HCT116 (cell line): ENCODE measurements at regions not wholly inside any gene's neighbourhood (a gene's known extent, or its start where the extent isn't known, plus 50 kb on each side); places are given as distances from the start of the nearest gene placed in this dataset.

Experiments used
- ATAC-seq: fragments of 200-7000 bp; cut with Tn5 transposase; 2 replicates; pipeline ENCODE4 v1.9.1; 2020; ENCODE audit warnings: mild to moderate bottlenecking, moderate library complexity
- BruUV-seq: library from RNA; stranded (reverse); fragments of 400-500 nt; replicated peaks from 2 replicates; lab custom pipeline; 2021; lab: Mats Ljungman, UMichigan
- CTCF ChIA-PET: fragments of 300-600 bp; sonication (Branson Sonifier 250); formaldehyde crosslinking; loops from one replicate; lab custom pipeline; 2021; ENCODE audit warnings: antibody characterized with exemption; lab: Charles Lee
- POLR2A ChIA-PET: fragments of 300-600, 350-600 bp; sonication (Branson Sonifier 250); formaldehyde crosslinking; loops from one replicate; lab custom pipeline; 2021; ENCODE audit warnings: antibody characterized with exemption; lab: Charles Lee
- RAD21 ChIA-PET, 2 experiments: fragments of 300-600 bp; sonication (Branson Sonifier 250); formaldehyde crosslinking; loops; one replicate each; lab custom pipeline; 2023; ENCODE audit warnings: low total read pairs in 2 of 2; ENCODE audit not compliant: uncharacterized antibody in 2 of 2, unreplicated experiment in 2 of 2, low non-redundant PET in 1 of 2; lab: Charles Lee
- DNase-seq: peaks from one replicate; pipeline ENCODE4 v3.0.0-alpha.2; 2010; ENCODE audit warnings: low read depth, low spot score
- H2AFZ ChIP-seq: fragments of 200-600 bp; shearing (Covaris generic), sonication (generic); 2 replicates; pipeline ENCODE4 v1.6.1; 2017; ENCODE audit warnings: low read depth, mixed run types, mixed read lengths, antibody characterized with exemption, low read length; ENCODE audit not compliant: poor library complexity, severe bottlenecking
- H3K27ac ChIP-seq: 2 replicates; pipeline ENCODE4 v1.5.1; 2012; ENCODE audit warnings: low read depth, low read length
- H3K27me3 ChIP-seq: fragments of 200-600 bp; sonication (generic); 2 replicates; pipeline ENCODE4 v1.6.1; 2016; ENCODE audit warnings: mixed run types, low read length, mixed read lengths; ENCODE audit not compliant: insufficient read depth
- H3K36me3 ChIP-seq, 2 experiments: fragments of 200-500 bp in 1 of 2; fragments of 200-600 bp in 1 of 2; sonication (Bioruptor generic) in 1 of 2; sonication (generic) in 1 of 2; 2 replicates each; pipeline versions ENCODE4 v1.5.1 to v1.6.1; 2014 to 2016; ENCODE audit warnings: low read length in 2 of 2, inconsistent platforms in 1 of 2, mixed read lengths in 1 of 2, mixed run types in 1 of 2; ENCODE audit not compliant: insufficient read depth in 2 of 2, control insufficient read depth in 1 of 2
- H3K4me1 ChIP-seq, 2 experiments: fragments of 200-600 bp in 1 of 2; sonication (generic) in 1 of 2; 2 replicates each; pipeline versions ENCODE4 v1.5.1 to v1.6.1; 2012 to 2017; ENCODE audit warnings: low read length in 2 of 2, inconsistent platforms in 1 of 2, mild to moderate bottlenecking in 1 of 2, mixed read lengths in 1 of 2, mixed run types in 1 of 2, moderate library complexity in 1 of 2; ENCODE audit not compliant: insufficient read depth in 2 of 2, control insufficient read depth in 1 of 2
- H3K4me2 ChIP-seq: fragments of 200-600 bp; sonication (generic); 2 replicates; pipeline ENCODE4 v1.6.1; 2017; ENCODE audit warnings: mixed run types, low read length, mixed read lengths
- H3K4me3 ChIP-seq, 2 experiments: fragments of 200-600 bp in 1 of 2; sonication (generic) in 1 of 2; replicated peaks in 1 of 2; 2 replicates each; pipeline ENCODE4 v1.5.1; 2011 to 2016; ENCODE audit warnings: low read length in 2 of 2, control low read depth in 1 of 2, low read depth in 1 of 2, mild to moderate bottlenecking in 1 of 2, mixed read lengths in 1 of 2, mixed run types in 1 of 2
- H3K79me2 ChIP-seq: fragments of 200-600 bp; sonication (generic); 2 replicates; pipeline ENCODE4 v1.6.1; 2017; ENCODE audit warnings: mild to moderate bottlenecking, mixed run types, low read length, moderate library complexity, mixed read lengths; ENCODE audit not compliant: insufficient read depth
- H3K9ac ChIP-seq: fragments of 200-600 bp; sonication (generic); 2 replicates; pipeline ENCODE4 v1.6.1; 2016; ENCODE audit warnings: low read length, mixed read lengths
- H3K9me2 ChIP-seq: fragments of 200-600 bp; sonication (generic), shearing (Covaris generic); 2 replicates; pipeline ENCODE4 v1.6.1; 2017; ENCODE audit warnings: mixed run types, mild to moderate bottlenecking, moderate library complexity; ENCODE audit not compliant: insufficient read depth
- H3K9me3 ChIP-seq, 2 experiments: fragments of 200-500 bp in 1 of 2; fragments of 200-600 bp in 1 of 2; sonication (Bioruptor generic) in 1 of 2; sonication (generic) in 1 of 2; 2 replicates each; pipeline ENCODE4 v1.6.1; 2014 to 2017; ENCODE audit warnings: low read length in 2 of 2, mixed read lengths in 2 of 2, inconsistent platforms in 1 of 2, low read depth in 1 of 2, mild to moderate bottlenecking in 1 of 2, mixed run types in 1 of 2, moderate library complexity in 1 of 2; ENCODE audit not compliant: control insufficient read depth in 1 of 2, insufficient read depth in 1 of 2
- H4K20me1 ChIP-seq: fragments of 200-600 bp; sonication (generic), shearing (Covaris generic); 2 replicates; pipeline ENCODE4 v1.6.1; 2017; ENCODE audit warnings: mixed run types, mild to moderate bottlenecking, moderate library complexity; ENCODE audit not compliant: insufficient read depth
- CBX3 ChIP-seq: IDR thresholded peaks from 2 replicates; pipeline ENCODE4 v1.6.1; 2012; ENCODE audit warnings: low read depth
- EGR1 ChIP-seq: IDR thresholded peaks from 2 replicates; pipeline ENCODE4 v1.6.1; 2012; ENCODE audit warnings: low read depth
- JUND ChIP-seq: IDR thresholded peaks from 2 replicates; pipeline ENCODE4 v1.6.1; 2012
- POLR2A ChIP-seq: IDR thresholded peaks from 2 replicates; pipeline ENCODE4 v1.7.0; 2011; ENCODE audit warnings: borderline replicate concordance; ENCODE audit not compliant: insufficient read depth, insufficient read length; ENCODE audit errors: extremely low read depth
- POLR2AphosphoS5 ChIP-seq: IDR thresholded peaks from 2 replicates; pipeline ENCODE4 v1.6.1; 2011; ENCODE audit warnings: mild to moderate bottlenecking, low read depth, low read length, moderate library complexity
- RAD21 ChIP-seq: IDR thresholded peaks from 2 replicates; pipeline ENCODE4 v1.6.1; 2012; ENCODE audit warnings: low read depth, mild to moderate bottlenecking
- SRF ChIP-seq: IDR thresholded peaks from 2 replicates; pipeline ENCODE4 v1.6.1; 2012; ENCODE audit warnings: low read depth
- YY1 ChIP-seq: IDR thresholded peaks from 2 replicates; pipeline ENCODE4 v1.6.1; 2011; ENCODE audit warnings: low read length, low read depth, moderate library complexity, mild to moderate bottlenecking; ENCODE audit not compliant: insufficient replicate concordance; ENCODE audit errors: extremely low read depth
- ZFX ChIP-seq: fragments of 450-650 bp; IDR thresholded peaks from 2 replicates; pipeline ENCODE4 v1.6.1; 2017
- intact Hi-C: fragments of 100-400 bp; cut with micrococcal nuclease; formaldehyde crosslinking; loops from 2 replicates; pipeline ENCODE4 v1.10.0; 2022
- TF ChIP-seq, protein P1 (sequence below): IDR thresholded peaks from 2 replicates; pipeline ENCODE4 v1.6.1; 2012; ENCODE audit warnings: low read depth
- TF ChIP-seq, protein P2 (sequence below): IDR thresholded peaks from 2 replicates; pipeline ENCODE4 v1.6.1; 2011; ENCODE audit warnings: mild to moderate bottlenecking, low read length, moderate library complexity; ENCODE audit not compliant: insufficient replicate concordance; ENCODE audit errors: extremely low read depth

DNA sequence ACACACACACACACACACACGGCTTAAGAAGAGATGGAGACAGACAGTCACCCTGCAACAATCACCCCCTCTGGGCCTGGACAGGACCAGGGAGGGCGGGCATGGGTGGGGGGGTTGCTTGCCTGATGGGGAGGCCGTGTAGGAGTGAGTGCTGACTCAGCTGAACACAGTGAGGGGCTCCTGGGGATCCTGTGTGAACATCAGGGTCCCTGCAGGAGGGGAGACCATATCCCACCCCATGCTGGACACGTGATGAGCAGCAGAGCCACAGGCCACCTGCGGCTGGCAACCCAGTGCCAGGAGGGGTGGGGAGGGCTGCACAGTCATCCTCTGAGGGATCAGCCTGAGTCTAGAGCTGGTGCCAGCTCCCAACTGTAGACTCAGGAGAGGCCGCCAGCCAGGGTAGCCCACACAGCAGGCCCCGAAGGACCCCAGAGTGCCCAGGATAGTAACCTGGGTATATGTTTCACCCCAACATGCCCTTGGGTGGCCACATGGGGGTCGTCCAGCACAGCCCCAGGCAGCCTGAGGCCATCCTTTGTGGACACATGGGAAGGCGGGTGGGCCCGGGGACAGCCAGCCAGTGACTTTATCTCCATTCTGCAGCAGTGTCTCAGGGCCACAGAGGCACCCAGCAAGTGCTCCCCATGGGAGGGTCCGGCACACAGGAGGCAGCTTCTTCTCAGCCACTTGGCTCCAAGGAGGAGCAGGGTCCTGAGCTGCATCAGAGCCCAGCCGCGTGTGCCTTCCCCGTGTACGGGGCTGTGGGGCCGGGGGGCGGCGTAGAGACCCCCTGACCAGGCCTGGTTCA, 73.7 kb upstream of the SFSWAP start (continued):
- TF ChIP-seq POLR2AphosphoS5: no peak
- TF ChIP-seq POLR2A: no peak
- TF ChIP-seq, protein P1, sequence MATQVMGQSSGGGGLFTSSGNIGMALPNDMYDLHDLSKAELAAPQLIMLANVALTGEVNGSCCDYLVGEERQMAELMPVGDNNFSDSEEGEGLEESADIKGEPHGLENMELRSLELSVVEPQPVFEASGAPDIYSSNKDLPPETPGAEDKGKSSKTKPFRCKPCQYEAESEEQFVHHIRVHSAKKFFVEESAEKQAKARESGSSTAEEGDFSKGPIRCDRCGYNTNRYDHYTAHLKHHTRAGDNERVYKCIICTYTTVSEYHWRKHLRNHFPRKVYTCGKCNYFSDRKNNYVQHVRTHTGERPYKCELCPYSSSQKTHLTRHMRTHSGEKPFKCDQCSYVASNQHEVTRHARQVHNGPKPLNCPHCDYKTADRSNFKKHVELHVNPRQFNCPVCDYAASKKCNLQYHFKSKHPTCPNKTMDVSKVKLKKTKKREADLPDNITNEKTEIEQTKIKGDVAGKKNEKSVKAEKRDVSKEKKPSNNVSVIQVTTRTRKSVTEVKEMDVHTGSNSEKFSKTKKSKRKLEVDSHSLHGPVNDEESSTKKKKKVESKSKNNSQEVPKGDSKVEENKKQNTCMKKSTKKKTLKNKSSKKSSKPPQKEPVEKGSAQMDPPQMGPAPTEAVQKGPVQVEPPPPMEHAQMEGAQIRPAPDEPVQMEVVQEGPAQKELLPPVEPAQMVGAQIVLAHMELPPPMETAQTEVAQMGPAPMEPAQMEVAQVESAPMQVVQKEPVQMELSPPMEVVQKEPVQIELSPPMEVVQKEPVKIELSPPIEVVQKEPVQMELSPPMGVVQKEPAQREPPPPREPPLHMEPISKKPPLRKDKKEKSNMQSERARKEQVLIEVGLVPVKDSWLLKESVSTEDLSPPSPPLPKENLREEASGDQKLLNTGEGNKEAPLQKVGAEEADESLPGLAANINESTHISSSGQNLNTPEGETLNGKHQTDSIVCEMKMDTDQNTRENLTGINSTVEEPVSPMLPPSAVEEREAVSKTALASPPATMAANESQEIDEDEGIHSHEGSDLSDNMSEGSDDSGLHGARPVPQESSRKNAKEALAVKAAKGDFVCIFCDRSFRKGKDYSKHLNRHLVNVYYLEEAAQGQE: no peak
- no peak for TF ChIP-seq RAD21
- no peak for TF ChIP-seq CBX3
- TF ChIP-seq, protein P2, sequence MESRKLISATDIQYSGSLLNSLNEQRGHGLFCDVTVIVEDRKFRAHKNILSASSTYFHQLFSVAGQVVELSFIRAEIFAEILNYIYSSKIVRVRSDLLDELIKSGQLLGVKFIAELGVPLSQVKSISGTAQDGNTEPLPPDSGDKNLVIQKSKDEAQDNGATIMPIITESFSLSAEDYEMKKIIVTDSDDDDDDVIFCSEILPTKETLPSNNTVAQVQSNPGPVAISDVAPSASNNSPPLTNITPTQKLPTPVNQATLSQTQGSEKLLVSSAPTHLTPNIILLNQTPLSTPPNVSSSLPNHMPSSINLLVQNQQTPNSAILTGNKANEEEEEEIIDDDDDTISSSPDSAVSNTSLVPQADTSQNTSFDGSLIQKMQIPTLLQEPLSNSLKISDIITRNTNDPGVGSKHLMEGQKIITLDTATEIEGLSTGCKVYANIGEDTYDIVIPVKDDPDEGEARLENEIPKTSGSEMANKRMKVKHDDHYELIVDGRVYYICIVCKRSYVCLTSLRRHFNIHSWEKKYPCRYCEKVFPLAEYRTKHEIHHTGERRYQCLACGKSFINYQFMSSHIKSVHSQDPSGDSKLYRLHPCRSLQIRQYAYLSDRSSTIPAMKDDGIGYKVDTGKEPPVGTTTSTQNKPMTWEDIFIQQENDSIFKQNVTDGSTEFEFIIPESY: no peak
- TF ChIP-seq ZFX: no peak

DNA sequence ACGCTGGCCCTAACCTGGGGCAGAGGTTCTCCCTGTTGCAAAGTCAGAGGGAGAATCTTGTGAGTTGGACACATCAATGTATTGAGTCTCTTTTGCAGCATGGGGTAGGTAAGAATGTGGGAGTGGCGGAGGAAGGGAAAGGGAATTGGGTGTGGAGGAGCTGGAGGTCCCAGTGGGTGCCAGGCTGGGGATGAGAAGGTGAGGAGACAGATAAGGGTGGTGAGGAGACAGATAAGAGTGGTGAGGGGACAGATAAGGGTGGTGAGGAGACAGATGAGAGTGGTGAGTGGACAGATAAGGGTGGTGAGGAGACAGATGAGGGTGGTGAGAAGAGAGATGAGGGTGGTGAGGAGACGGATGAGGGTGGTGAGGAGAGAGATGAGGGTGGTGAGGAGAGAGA, 72.9 kb upstream of the SFSWAP start:
- Histone ChIP-seq H3K27ac (no peak overlapping the region), H3K9me2 (no peaks in the 10 kb centered on the region), H3K9ac (no peak overlapping the region), H3K4me3 (no peak overlapping the region), H3K27me3 (peaks cover 25% of the 10 kb centered on the region), H3K4me2 (no peak overlapping the region), H4K20me1 (no peaks in the 10 kb centered on the region), H3K79me2 (no peaks in the 10 kb centered on the region), H2AFZ (no peak overlapping the region), H3K4me1 (peaks cover 0 to 5% of the 10 kb centered on the region in 2 experiments; a peak in 1 of 4 replicates), H3K36me3 (no peaks in the 10 kb centered on the region), H3K9me3 (no peaks in the 10 kb centered on the region)
- DNase-seq: no peak
- ChIA-PET RAD21 (no interaction called here), POLR2A (no interaction called here), CTCF (no interaction called here)
- intact Hi-C loops: no loop called here
- ATAC-seq: no peak
- no TSS peak for BruUV-seq
- TF ChIP-seq EGR1: no peak
- TF ChIP-seq JUND: no peak
- TF ChIP-seq, protein P1: no peak
- TF ChIP-seq POLR2A: no peak
- no peak for TF ChIP-seq POLR2AphosphoS5
- TF ChIP-seq, protein P2: no peak
- TF ChIP-seq RAD21: no peak
- no peak for TF ChIP-seq CBX3
- TF ChIP-seq YY1: no peak
- no peak for TF ChIP-seq SRF
